GM19463 (cell line): ENCODE measurements at regions not wholly inside any gene's neighbourhood (a gene's known extent, or its start where the extent isn't known, plus 50 kb on each side); places are given as distances from the start of the nearest gene placed in this dataset.

Experiments
- ATAC-seq: cut with Tn5 transposase; IDR thresholded peaks from one replicate; pipeline ENCODE4 v1.9.1; 2021; ENCODE audit warnings: mild to moderate bottlenecking, moderate library complexity; ENCODE audit not compliant: unreplicated experiment

GRCh38 chr2:234621120-234621519, 124.2 kb upstream of the ARL4C start:
- no peak for ATAC-seq

- no peak for ATAC-seq
Observed at GRCh38 chr2:234620018-234620417, 123.1 kb upstream of the ARL4C start.

GRCh38 chr2:234615643-234616356, 118.9 kb upstream of the ARL4C start:
- no peak for ATAC-seq

GRCh38 chr2:234611209-234611608, 114.3 kb upstream of the ARL4C start:
- ATAC-seq: no peak

- no peak for ATAC-seq
Observed at GRCh38 chr2:234608946-234609345, 112.1 kb upstream of the ARL4C start.

- no peak for ATAC-seq
Observed at GRCh38 chr2:234607691-234608090, 110.8 kb upstream of the ARL4C start.

- no peak for ATAC-seq
Observed at GRCh38 chr2:234606896-234607295, 110.0 kb upstream of the ARL4C start.

- ATAC-seq: no peak
Observed at GRCh38 chr2:234603619-234604018, 106.7 kb upstream of the ARL4C start.

GRCh38 chr2:234601213-234601612, 104.3 kb upstream of the ARL4C start:
- ATAC-seq: no peak

- ATAC-seq: no peak
Observed at GRCh38 chr2:234597576-234597861, 100.6 kb upstream of the ARL4C start.

GRCh38 chr2:234596696-234597575, 100.1 kb upstream of the ARL4C start:
- no peak for ATAC-seq

GRCh38 chr2:234595829-234596228, 98.9 kb upstream of the ARL4C start:
- no peak for ATAC-seq

- no peak for ATAC-seq
Observed at GRCh38 chr2:234594715-234595114, 97.8 kb upstream of the ARL4C start.

GRCh38 chr2:234593636-234594035, 96.8 kb upstream of the ARL4C start:
- no peak for ATAC-seq

GRCh38 chr2:234592541-234592940, 95.7 kb upstream of the ARL4C start:
- no peak for ATAC-seq

- no peak for ATAC-seq
Observed at GRCh38 chr2:234590076-234590475, 93.2 kb upstream of the ARL4C start.

- ATAC-seq: no peak
Observed at GRCh38 chr2:234588054-234588430, 91.2 kb upstream of the ARL4C start.

- no peak for ATAC-seq
Observed at GRCh38 chr2:234587341-234588053, 90.6 kb upstream of the ARL4C start.

GRCh38 chr2:234583331-234583730, 86.5 kb upstream of the ARL4C start:
- ATAC-seq: no peak

GRCh38 chr2:234580686-234581085, 83.8 kb upstream of the ARL4C start:
- ATAC-seq: no peak

- ATAC-seq: no peak
Observed at GRCh38 chr2:234579231-234579962, 82.5 kb upstream of the ARL4C start.
